ENCODE measurements at regions not wholly inside any gene's neighbourhood (a gene's known extent, or its start where the extent isn't known, plus 50 kb on each side); places are given as distances from the start of the nearest gene placed in this dataset.

DNA sequence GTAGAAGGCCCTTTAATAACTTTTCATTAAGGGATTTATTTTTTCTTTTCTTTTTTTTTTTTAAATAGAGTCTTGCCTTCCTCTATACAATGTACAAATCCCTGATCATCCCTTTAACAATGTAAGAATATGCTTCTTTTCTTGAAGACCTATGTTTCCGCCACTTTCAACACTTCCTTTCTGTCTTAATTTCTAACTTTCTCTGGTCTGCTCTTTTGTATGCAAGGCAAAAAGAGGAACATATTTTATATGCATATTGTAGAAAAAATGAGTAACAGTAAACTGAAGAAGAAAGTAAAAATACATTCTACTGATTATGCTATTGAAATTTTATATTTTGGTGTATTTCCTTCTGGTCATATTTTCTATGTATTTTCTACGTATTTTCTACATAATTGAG is 484.7 kb downstream of the TFAP2B start:
- FAIRE-seq = no peak
- Histone ChIP-seq H3K27ac (ENCODE audit: extremely low read length, insufficient read depth, low read length) (no peak overlapping the region), H3K4me2 (ENCODE audit: low read depth, low read length) (no peak overlapping the region), H3K9me3 (ENCODE audit: low read length) (no peaks in the 10 kb centered on the region), H3K4me3 (replicated peaks in 1 of 3; ENCODE audit: insufficient read depth in 1 of 3, low read depth in 2 of 3, low read length in 3 of 3) (no peak overlapping the region), H3K79me2 (ENCODE audit: insufficient read depth, low read length) (no peaks in the 10 kb centered on the region), H3K36me3 (replicated peaks in 1 of 2; ENCODE audit: control insufficient read depth in 1 of 2, insufficient read depth in 2 of 2, low read length in 2 of 2) (no peaks in the 10 kb centered on the region), H4K20me1 (ENCODE audit: insufficient read depth, low read length) (no peaks in the 10 kb centered on the region), H3K9ac (ENCODE audit: insufficient read depth, low read depth, low read length) (no peak overlapping the region), H3K27me3 (ENCODE audit: control insufficient read depth in 1 of 2, insufficient read depth in 2 of 2, low read length in 2 of 2) (no peaks in the 10 kb centered on the region), H3K4me1 (ENCODE audit: insufficient read depth, low read length) (no peaks in the 10 kb centered on the region), H2AFZ (ENCODE audit: low read length) (no peak overlapping the region)
- CTCF ChIA-PET (ENCODE audit: low intra/inter-chr PET ratio, low total read pairs) = no interaction called here
- POLR2A ChIA-PET = no interaction called here
- 46% methylated on average over 2 of the region's 2 CpGs for WGBS (ENCODE audit: low lambda C conversion rate)
- BruUV-seq (replicated peaks) = no TSS peak
- ATAC-seq = no peak
- intact Hi-C loops (cut with micrococcal nuclease; ENCODE audit: unreplicated experiment) (no loop called here), in situ Hi-C loops (cut with HindIII; ENCODE audit: extremely low pct_ligation_motif_present, low pct_unique_long_range_greater_than_20kb) (no loop called here)
- TF ChIP-seq ETV5 (CRISPR knock-in tag; IDR thresholded peaks at IDR 0.05; ENCODE audit: borderline replicate concordance) = no peak
- no peak for DNase-seq (ENCODE audit: low spot score)

DNA sequence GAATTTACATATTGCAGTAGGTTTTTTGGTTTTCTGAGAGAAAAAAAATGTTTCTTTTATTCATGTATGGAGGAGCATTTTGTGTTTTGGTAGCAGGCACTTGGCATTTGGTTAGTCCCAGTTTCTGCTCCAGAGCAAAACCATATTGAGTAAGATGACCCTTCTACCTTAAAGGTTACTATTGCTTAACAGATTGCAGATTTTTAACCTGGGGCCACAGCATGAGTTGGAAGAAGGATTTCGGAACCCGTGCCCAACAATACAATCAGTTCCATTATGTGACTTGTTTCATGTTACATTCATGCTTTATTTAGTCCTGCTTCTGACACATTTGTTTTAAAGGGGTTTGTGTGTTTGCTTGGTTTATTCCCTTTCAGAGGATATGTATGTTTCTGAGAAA is 496.3 kb downstream of the TFAP2B start:
- no peak for FAIRE-seq
- DNase-seq (ENCODE audit: low spot score) = no peak
- Histone ChIP-seq H3K27ac (ENCODE audit: extremely low read length, insufficient read depth, low read length) (no peak overlapping the region), H3K36me3 (replicated peaks in 1 of 2; ENCODE audit: control insufficient read depth in 1 of 2, insufficient read depth in 2 of 2, low read length in 2 of 2) (no peaks in the 10 kb centered on the region), H3K79me2 (ENCODE audit: insufficient read depth, low read length) (no peaks in the 10 kb centered on the region), H3K27me3 (ENCODE audit: control insufficient read depth in 1 of 2, insufficient read depth in 2 of 2, low read length in 2 of 2) (no peaks in the 10 kb centered on the region), H3K9me3 (ENCODE audit: low read length) (no peaks in the 10 kb centered on the region), H3K4me3 (replicated peaks in 1 of 3; ENCODE audit: insufficient read depth in 1 of 3, low read depth in 2 of 3, low read length in 3 of 3) (no peak overlapping the region), H3K4me2 (ENCODE audit: low read depth, low read length) (no peak overlapping the region), H3K9ac (ENCODE audit: insufficient read depth, low read depth, low read length) (no peak overlapping the region), H3K4me1 (ENCODE audit: insufficient read depth, low read length) (no peaks in the 10 kb centered on the region), H2AFZ (ENCODE audit: low read length) (no peak overlapping the region), H4K20me1 (ENCODE audit: insufficient read depth, low read length) (no peaks in the 10 kb centered on the region)
- TF ChIP-seq, protein P1, sequence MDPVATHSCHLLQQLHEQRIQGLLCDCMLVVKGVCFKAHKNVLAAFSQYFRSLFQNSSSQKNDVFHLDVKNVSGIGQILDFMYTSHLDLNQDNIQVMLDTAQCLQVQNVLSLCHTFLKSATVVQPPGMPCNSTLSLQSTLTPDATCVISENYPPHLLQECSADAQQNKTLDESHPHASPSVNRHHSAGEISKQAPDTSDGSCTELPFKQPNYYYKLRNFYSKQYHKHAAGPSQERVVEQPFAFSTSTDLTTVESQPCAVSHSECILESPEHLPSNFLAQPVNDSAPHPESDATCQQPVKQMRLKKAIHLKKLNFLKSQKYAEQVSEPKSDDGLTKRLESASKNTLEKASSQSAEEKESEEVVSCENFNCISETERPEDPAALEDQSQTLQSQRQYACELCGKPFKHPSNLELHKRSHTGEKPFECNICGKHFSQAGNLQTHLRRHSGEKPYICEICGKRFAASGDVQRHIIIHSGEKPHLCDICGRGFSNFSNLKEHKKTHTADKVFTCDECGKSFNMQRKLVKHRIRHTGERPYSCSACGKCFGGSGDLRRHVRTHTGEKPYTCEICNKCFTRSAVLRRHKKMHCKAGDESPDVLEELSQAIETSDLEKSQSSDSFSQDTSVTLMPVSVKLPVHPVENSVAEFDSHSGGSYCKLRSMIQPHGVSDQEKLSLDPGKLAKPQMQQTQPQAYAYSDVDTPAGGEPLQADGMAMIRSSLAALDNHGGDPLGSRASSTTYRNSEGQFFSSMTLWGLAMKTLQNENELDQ (CRISPR knock-in tag; IDR thresholded peaks at IDR 0.05; ENCODE audit: borderline replicate concordance) = no peak
- TF ChIP-seq, protein P2, sequence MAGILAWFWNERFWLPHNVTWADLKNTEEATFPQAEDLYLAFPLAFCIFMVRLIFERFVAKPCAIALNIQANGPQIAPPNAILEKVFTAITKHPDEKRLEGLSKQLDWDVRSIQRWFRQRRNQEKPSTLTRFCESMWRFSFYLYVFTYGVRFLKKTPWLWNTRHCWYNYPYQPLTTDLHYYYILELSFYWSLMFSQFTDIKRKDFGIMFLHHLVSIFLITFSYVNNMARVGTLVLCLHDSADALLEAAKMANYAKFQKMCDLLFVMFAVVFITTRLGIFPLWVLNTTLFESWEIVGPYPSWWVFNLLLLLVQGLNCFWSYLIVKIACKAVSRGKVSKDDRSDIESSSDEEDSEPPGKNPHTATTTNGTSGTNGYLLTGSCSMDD (CRISPR knock-in tag; IDR thresholded peaks at IDR 0.05) = no peak
- TF ChIP-seq, protein P3, sequence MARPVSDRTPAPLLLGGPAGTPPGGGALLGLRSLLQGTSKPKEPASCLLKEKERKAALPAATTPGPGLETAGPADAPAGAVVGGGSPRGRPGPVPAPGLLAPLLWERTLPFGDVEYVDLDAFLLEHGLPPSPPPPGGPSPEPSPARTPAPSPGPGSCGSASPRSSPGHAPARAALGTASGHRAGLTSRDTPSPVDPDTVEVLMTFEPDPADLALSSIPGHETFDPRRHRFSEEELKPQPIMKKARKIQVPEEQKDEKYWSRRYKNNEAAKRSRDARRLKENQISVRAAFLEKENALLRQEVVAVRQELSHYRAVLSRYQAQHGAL (CRISPR knock-in tag; IDR thresholded peaks at IDR 0.05; ENCODE audit: not compliant biosample characterization) = no peak
- 0 out of 2 replicates have a peak, but pooled peaks have one; percentile 3 for TF ChIP-seq CEBPB (IDR thresholded peaks at IDR 0.05; ENCODE audit: borderline replicate concordance, low read depth, low read length)
- no peak for TF ChIP-seq ZNF335 (CRISPR knock-in tag; IDR thresholded peaks at IDR 0.05)
- no peak for TF ChIP-seq ZBTB7B (CRISPR knock-in tag; IDR thresholded peaks at IDR 0.05)
- ChIA-PET CTCF (ENCODE audit: low intra/inter-chr PET ratio, low total read pairs) (no interaction called here), POLR2A (no interaction called here)
- no TSS peak for BruUV-seq (replicated peaks)
- no peak for ATAC-seq
- WGBS (ENCODE audit: low lambda C conversion rate) = 0% methylated on average over 2 of the region's 2 CpGs
- intact Hi-C loops (cut with micrococcal nuclease; ENCODE audit: unreplicated experiment) (no loop called here), in situ Hi-C loops (cut with HindIII; ENCODE audit: extremely low pct_ligation_motif_present, low pct_unique_long_range_greater_than_20kb) (no loop called here)
